AG09309 (cell line): ENCODE measurements at regions not wholly inside any gene's neighbourhood (a gene's known extent, or its start where the extent isn't known, plus 50 kb on each side); places are given as distances from the start of the nearest gene placed in this dataset.

Experiments used
- DNase-seq: peaks from one replicate; pipeline ENCODE4 v3.0.0-alpha.2; 2010; ENCODE audit warnings: low read depth
- H3K4me3 ChIP-seq: 2 replicates; pipeline ENCODE4 v1.5.1; 2011; ENCODE audit warnings: mild to moderate bottlenecking, low read depth, low read length, moderate library complexity; ENCODE audit not compliant: control insufficient read depth
- TF ChIP-seq, protein P1 (sequence below): IDR thresholded peaks from 2 replicates; pipeline ENCODE4 v1.5.1; 2011; ENCODE audit warnings: mild to moderate bottlenecking, low read depth, low read length, inconsistent platforms; ENCODE audit not compliant: insufficient read depth, control insufficient read depth; ENCODE audit errors: missing control alignments

DNA sequence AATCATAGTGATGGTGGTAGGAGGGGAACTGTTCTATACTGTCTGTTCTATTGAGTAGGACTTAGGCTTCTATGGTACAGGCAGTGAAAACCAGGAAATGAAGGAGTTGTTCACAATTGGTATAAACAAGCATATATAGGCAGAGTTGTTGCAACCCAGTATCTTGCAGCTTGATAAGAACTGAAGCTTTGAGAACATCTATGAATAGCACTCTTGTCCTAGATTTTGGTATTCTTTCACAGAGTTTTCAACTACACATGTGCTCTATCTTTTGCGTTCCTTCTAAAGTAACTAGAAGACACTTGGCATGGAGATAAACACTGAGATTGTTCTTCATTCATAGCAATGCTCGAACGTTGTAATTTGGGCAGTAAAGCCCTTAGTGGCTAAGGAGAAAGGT, 91.8 kb downstream of the KCNJ2 start:
- no peak overlapping the region for H3K4me3 ChIP-seq
- no peak for DNase-seq
- TF ChIP-seq, protein P1, sequence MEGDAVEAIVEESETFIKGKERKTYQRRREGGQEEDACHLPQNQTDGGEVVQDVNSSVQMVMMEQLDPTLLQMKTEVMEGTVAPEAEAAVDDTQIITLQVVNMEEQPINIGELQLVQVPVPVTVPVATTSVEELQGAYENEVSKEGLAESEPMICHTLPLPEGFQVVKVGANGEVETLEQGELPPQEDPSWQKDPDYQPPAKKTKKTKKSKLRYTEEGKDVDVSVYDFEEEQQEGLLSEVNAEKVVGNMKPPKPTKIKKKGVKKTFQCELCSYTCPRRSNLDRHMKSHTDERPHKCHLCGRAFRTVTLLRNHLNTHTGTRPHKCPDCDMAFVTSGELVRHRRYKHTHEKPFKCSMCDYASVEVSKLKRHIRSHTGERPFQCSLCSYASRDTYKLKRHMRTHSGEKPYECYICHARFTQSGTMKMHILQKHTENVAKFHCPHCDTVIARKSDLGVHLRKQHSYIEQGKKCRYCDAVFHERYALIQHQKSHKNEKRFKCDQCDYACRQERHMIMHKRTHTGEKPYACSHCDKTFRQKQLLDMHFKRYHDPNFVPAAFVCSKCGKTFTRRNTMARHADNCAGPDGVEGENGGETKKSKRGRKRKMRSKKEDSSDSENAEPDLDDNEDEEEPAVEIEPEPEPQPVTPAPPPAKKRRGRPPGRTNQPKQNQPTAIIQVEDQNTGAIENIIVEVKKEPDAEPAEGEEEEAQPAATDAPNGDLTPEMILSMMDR: no peak

- H3K4me3 ChIP-seq: no peak overlapping the region
- DNase-seq: no peak
- TF ChIP-seq, protein P1: no peak
Measured at GRCh38 chr17:70265471-70265870, 96.1 kb downstream of the KCNJ2 start.

DNA sequence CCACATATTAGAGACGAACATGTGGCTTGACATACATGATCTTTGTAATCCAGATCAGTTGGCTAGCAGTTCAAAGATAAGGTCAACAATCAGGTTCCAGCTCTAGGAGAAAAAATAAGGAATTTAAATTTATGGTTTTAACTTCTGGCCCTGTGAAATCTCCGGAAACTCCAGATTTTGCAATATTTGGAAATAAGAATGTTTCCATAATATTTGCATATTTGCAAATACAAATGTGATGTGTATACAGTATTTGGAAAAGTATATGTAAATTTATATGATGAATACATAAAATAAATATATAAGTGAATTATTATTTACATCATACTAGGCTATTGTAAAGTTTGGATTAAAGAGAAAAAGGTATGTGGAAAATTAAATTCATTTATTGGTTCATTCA, 97.1 kb downstream of the KCNJ2 start:
- TF ChIP-seq, protein P1: no peak
- no peak for DNase-seq
- no peak overlapping the region for H3K4me3 ChIP-seq

- TF ChIP-seq, protein P1: no peak
- no peak for DNase-seq
- H3K4me3 ChIP-seq: no peak overlapping the region
Measured at GRCh38 chr17:70268383-70268782, 99.1 kb downstream of the KCNJ2 start.

DNA sequence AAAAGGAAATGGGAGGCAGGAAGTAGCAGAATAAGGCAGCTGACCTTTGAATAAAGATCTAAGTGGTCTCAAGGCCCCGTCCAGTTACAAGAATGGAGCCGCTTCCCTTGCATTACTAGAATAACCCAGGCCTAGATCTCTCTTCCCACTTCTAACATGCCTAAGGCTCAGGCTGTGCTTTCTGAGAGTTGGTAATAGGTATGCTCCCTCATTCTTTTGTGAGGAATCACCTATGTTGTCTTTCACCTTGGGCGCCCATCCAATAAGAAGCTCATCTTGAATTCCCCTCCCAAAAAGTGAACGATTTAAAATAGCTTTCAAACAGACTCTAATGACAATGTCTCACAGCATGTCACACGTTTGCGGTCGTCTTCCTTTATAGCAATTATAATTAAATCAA, 101.2 kb downstream of the KCNJ2 start:
- TF ChIP-seq, protein P1: no peak
- H3K4me3 ChIP-seq: no peak overlapping the region
- DNase-seq: no peak

DNA sequence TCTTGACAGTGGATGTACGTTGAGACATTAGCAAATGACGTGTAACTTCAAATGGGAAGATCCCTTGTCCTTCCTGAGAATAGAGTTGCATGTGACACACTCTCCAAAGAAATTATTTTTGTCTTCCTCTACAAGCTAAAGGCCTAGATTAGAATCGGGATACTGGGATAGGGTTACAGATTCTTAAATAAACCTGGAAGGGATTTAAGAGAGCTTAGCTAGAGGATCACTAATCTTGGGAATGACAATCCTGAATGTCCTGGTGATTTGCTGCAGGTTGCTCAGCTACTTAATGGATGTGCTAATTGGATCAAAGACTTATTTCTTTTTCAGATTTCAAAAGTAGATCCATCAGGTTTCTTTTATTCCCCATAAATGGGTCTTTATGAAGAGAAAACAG, 101.9 kb downstream of the KCNJ2 start:
- TF ChIP-seq, protein P1: no peak
- DNase-seq: no peak
- H3K4me3 ChIP-seq: no peak overlapping the region

GRCh38 chr17:70271672-70272071, 102.3 kb downstream of the KCNJ2 start:
- DNase-seq: no peak
- TF ChIP-seq, protein P1: no peak
- no peak overlapping the region for H3K4me3 ChIP-seq
